Epithelial cell of proximal tubule (primary cell): ENCODE measurements at regions not wholly inside any gene's neighbourhood (a gene's known extent, or its start where the extent isn't known, plus 50 kb on each side); places are given as distances from the start of the nearest gene placed in this dataset.
A peak's percentile ranks its signal among the peaks of the same experiment; 100 is the strongest.

Experiments used
- DNase-seq: peaks from one replicate; pipeline ENCODE4 v3.0.0-alpha.2; 2011; ENCODE audit warnings: low read depth
- H3K4me3 ChIP-seq: 2 replicates; pipeline ENCODE4 v1.5.1; 2011; ENCODE audit warnings: low read depth, mild to moderate bottlenecking, low read length
- CTCF ChIP-seq: conservative IDR thresholded peaks from 2 replicates; pipeline ENCODE4 v1.5.1; 2012; ENCODE audit warnings: low read depth, mild to moderate bottlenecking, low read length

DNA sequence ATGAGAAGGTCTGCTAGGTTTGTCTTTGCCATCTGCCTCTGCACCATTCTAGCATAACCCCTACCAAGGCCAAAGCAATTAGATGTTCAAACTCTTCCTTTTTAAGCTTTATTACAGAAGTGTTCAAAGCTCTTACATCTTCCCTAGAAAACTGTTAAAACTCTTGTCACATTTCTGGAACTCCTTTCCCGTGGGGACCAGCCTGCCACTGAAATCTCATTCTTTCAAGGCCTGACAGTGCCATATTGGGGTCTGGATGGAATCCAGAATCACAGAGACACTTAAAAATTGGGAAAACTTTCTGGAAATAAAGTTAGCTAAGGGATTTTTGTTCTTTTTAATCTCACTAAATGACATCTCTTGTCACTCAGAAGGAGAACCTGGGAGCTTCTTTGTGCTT lies 153.8 kb upstream of the SLCO3A1 start:
- H3K4me3 ChIP-seq: no peak overlapping the region
- TF ChIP-seq CTCF: no peak
- no peak for DNase-seq

- no peak for TF ChIP-seq CTCF
- no peak overlapping the region for H3K4me3 ChIP-seq
- DNase-seq: no peak
Observed at GRCh38 chr15:91703274-91703673, 150.2 kb upstream of the SLCO3A1 start.

- no peak for TF ChIP-seq CTCF
- DNase-seq: no peak
Observed at GRCh38 chr15:91704343-91704742, 149.2 kb upstream of the SLCO3A1 start.

DNA sequence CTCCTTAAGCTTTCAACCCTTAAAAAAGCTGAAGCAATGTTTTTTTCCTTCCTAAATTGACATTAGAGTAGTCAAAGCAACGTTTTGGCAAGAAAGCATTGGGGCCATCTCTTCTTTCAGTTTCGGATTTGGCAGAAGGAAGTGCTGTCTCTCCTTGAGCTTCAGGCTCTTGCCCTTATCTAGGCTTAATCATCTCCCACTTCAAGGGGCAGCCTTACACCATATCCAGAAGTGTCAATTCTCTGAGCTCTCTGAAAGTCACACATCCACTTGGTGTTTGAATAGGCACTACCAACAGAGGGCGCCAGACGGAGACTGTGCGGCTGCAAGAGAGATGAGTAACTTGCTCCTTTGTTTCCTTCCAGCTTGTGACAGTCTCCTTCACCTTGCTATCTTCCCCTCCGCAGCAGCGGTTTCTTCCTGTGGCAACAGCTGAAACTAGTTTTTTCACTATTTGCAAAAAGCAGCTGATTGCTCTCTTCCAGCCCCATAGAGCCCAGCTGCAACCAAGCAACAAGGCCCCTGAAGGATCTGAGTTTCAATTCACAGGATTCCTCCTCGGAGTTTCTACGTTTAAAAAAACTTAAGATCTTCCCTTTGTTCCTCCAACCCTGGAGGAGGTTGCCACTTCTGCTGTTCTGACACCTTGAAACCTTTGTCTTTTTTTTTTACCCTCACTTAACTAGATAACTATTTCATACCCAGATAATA lies 147.0 kb upstream of the SLCO3A1 start:
- peak; percentile 10 for DNase-seq
- no peak overlapping the region for H3K4me3 ChIP-seq
- TF ChIP-seq CTCF: peak; percentile 99

More at GRCh38 chr15:91704343-91704742, 149.2 kb upstream of the SLCO3A1 start:
- H3K4me3 ChIP-seq: no peak overlapping the region

DNA sequence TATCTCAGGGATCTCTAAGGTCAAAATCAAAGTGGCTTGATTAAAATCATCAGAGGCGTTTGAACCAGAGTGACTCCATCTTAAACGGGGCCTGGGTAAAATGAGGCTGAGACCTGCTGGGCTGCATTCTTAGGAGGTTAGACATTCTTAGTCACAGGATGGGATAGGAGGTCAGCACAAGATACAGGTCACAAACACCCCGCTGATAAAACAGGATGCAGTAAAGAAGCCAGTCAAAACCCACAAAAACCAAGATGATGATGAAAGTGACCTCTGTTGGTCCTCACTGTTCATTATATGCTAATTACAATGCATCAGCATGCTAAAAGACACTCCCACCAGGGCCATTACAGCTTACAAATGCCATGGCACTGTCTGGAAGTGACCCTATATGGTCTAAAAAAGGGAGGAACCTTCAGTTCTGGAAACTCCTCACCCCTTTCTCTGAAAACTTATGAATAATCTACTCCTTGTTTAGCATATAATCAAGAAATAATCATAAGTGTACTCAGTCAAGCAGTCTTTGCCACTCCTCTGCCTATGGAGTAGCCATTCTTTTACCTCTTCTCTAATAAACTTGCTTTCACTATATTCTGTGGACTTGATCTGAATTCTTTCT lies 143.3 kb upstream of the SLCO3A1 start:
- no peak for DNase-seq
- H3K4me3 ChIP-seq: no peak overlapping the region
- no peak for TF ChIP-seq CTCF

GRCh38 chr15:91711384-91712033 lies 142.0 kb upstream of the SLCO3A1 start:
- no peak overlapping the region for H3K4me3 ChIP-seq
- no peak for TF ChIP-seq CTCF
- DNase-seq: no peak
